ENCODE measurements at regions not wholly inside any gene's neighbourhood (a gene's known extent, or its start where the extent isn't known, plus 50 kb on each side); places are given as distances from the start of the nearest gene placed in this dataset.
"Not testable (repeated sequence)": the region's sequence is repeated elsewhere in the genome, so short reads cannot be mapped to it uniquely, and the experiment has no call there.

DNA sequence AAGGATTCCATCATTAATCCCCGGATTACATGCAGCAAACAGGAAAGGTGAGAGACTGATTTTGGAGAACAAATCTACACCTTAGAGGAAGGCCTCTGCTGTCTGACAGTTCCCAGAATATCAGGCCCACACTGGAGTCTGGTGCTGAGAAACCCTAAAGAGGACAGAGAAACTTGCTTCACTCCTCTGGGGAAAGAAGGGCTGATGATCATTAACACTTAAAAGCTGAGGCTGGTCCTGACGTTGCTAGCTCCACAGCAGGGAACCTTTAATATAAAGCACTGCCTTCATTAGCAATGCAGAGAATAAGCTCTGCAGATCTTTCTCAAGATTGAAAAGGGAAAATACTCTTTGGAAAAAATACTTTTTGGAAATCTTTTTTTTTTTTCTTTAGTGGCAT, 1472.4 kb upstream of the GOT2 start:
- DNase-seq, result no peak

DNA sequence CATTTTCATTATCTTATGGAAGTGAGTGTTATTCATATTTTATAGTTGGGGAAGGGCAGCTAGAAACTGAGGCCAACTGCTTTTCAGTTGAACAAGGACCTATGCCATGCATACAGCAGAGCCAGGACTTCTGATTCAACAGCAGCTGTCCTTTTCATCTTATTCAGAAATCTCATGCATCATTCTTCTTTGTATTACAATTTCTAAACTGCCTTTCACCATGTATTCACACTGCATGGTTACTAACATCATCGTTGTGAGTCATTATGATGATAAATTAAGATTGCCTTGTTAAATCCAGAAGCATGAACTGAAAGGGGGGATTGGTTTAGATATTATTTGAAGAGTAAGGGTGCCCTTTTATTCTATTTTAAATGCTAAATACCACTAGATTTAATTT, 1470.1 kb upstream of the GOT2 start:
- DNase-seq, result no peak

DNA sequence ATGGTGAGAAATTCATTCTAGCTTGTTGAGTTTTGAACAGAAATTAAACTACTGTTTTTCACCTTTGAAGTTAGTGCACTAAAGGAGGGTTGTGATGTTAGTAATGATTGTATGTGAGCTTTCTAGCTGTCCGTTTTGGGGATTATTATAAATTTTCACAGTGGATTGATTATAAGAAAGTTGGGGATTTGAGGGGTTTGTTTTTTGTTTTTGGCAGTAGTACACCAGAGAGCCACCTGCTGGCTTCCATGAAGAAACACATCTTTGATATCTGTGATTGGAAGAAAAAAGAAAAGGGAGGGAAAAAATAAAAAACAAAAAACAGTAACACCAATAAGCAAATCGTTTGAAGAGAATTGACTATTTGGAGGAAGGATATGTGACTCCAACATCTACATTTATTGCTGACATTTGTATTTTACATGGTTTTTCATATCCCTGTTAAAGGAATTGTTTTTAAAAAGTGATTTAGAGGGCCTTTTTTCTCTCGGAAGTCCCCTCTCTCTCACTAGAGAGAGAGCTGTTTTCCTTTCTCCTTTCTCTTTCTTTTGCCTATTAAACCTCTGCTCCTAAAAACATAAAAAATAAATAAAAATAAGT, 1469.5 kb upstream of the GOT2 start:
- DNase-seq, result no peak

DNA sequence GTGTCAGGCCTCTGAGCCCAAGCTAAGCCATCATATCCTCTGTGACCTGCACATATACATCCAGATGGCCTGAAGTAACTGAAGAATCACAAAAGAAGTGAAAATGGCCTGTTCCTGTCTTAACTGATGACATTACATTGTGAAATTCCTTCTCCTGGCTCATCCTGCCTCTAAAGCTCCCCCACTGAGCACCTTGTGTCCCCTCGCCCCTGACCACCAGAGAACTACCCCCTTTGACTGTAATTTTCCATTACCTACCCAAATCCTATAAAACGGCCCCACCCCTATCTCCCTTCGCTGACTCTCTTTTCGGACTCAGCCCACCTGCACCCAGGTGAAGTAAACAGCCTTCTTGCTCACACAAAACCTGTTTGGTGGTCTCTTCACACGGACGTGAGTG, 1466.6 kb upstream of the GOT2 start:
- not testable (repeated sequence) for DNase-seq

DNA sequence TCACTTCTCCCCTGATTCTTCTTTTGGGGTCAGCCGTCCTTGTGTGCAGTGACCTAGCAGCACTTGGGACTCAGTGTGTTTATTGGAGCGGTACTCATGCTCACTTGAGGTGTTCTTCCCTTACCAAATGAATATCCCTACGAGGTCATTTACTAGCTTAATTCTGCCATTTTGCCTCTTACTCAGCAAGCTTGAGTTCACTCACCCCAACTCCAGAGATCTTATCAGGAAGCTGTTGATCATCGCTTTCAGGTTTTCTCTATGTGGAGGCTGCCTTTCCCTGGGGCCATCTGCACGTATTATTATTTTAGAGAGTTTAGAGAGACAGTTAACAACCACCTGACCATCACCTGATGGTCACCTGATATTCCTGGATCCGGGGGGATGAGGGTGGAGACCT, 1466.0 kb upstream of the GOT2 start:
- no peak for DNase-seq

DNA sequence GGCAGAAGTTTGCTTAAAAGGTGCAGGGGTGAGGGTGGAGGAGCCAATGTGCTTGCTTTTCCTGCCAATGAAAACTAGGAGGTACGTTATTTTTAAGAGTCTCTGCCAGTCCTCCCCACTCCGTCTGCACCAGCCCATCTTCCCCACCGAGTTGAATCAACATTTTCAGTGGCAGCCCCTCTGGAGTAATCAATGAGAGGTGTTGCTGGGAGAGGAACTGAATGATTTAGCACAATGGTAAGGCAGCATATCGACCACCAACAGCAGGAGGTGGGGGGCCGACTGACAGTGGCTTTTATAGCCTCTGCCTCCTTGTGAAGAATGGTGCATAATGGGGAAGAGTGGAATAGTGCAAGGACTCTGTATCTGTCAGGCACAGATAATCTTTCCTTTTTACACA, 1465.0 kb upstream of the GOT2 start:
- no peak for DNase-seq

DNA sequence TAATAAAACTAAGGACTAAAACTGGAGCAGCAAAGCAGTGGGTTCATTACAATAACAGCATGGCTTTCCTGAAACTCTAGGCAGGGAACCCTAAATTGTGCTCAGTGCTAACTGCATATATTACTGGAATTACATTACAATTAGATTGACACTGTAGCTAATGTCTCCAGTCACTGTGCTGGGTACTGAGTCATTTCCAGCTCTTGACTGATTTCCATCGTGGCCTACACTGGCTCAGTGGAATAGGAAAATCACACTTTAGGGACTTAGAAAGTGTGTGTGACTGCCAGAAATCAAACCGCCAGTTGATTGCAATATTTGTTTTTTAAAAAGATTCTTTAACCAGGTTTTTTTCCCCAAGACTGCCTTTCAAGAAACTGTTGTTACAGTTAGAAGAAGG, 1447.4 kb upstream of the GOT2 start:
- no peak for DNase-seq

DNA sequence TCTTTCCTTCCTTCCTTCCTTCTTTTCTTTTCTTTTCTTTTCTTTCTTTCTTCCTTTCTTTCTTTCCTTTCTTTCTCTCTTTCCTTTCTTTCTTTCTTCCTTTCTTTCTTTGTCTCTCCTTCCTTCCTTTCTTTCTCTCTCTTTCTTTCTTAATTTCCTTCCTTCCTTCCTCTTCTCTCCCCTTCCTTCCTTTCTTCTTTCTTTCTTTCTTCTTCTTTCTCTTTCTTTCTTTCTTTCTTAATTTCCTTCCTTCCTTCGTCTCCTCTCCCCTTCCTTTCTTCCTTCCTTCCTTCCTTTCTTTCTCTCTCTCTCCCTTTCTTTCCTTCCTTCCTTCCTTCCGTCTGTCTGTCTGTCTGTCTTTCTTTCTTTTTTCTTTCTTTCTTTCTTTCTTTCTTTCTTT, 1446.5 kb upstream of the GOT2 start:
- no peak for DNase-seq

DNA sequence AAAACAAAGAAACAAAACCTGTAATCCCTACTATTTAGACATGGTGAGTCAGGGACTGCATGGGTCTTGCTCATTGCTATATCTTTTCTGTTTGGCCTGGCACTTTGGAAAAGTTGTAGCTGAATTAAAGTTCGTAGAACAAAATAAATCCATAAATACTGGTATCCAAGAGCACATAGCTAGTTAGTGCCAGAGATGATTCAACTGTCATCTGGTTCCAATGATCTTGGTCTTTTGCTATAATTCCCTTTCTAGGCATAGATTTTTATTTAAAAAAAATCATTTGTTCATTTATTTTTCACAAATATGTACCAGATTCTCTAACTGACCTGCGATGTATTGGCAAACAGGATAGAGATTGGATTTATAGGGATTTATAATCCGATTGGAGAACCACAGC, 1436.1 kb upstream of the GOT2 start:
- DNase-seq, result no peak

DNA sequence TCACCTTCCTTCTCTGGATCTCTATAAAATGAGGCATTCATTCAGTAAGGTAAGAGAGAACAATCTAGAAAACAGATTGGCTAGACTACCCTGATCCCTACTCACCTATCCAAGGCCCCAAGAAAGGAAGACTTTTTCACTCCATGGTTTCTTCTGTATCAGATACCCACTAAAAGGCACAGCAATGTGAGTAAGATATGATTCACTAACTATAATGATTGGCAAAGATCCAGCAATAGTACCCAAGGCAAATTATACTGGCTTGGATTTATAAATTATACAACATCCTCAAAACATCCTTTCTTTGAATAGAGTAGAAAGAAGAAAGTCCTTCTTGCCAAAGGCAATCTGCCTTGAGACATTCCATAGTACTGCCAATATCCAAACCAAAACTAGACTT, 1432.0 kb upstream of the GOT2 start:
- no peak for DNase-seq

DNA sequence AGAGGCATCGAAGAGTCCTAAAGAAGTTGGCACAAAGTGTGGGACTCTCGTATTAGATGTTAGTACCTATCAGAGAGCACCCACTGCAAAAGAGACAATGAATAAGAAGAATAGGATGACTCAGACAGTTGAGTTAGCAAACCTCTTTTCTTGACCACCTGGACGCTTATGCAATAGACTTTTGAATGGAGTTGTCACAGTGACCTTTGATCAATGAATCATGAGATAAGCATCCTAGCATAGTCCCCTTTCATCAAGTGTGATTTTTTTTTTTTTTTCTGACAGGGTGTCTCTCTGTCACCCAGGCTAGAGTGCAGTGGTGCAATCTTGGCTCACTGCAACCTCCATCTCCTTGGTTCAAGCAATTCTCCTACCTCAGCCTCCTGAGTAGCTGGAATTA, 1417.9 kb upstream of the GOT2 start:
- DNase-seq, result no peak

DNA sequence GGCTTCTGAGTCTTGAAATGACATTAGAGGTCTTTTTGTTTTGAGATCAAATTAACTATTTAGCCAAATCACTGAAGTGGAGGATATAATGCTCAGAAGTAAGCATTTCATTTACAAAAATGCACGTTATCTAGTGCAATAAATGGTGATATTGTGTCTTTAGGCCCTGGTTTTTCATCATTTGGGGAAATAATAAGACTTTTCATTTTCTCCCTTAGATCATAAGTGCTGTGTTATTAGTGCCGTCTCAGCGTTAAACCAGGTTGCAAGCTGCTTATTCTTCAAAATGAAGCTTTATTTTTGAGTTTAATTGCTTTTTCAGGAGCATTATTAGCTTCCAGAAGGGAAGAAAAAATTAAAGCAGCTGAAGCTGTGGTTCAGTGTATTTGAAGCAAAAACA, 1416.8 kb upstream of the GOT2 start:
- DNase-seq, result no peak

DNA sequence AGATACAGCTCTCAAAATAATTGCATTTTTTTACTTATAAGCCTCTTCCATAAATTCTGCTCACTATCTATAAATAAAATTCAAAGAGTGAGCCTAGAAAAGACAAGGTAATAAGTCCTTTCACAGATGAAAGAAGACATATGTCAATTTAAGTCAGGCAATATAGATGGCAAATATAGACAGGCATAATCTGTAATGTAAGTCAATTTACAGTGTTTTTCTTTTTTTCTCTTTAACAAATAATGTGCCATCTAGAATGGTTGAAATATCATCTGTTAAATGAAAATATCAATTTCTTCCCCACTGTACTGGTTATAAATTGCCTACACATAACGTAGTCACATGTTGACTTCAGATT, 1409.2 kb upstream of the GOT2 start:
- DNase-seq, result no peak

DNA sequence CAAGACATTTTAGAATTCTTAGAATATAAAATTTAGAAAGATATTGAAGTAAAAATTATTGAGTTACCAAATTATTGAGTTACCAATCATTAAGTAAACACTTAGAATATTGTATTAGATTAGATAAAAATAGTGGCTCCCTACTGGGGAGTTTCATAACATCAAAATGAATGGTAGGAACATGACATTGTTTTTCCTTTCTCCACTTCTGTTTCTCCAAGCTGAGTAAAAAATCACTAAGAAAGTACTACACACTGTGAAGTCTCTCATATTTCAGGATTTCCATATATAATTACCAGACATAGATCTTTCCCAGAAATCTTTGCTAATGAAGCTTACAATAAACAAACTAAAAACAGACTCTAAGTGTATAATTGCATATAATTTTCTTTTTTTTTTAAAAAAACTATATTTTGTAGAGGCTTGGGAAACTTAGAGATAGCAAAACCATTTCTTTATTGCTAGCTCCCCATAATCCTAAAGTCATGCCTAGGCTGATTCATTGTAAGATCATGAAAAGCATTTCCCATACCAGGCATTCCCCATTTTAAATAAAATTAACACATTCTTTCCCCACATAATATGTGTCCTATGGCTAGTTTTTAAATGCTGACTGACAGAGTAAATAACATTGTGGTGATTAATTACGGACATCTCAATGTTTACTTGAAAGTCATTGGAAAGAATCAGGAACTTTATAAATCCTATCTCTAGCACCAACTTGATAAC, 1408.7 kb upstream of the GOT2 start:
- no peak for DNase-seq

DNA sequence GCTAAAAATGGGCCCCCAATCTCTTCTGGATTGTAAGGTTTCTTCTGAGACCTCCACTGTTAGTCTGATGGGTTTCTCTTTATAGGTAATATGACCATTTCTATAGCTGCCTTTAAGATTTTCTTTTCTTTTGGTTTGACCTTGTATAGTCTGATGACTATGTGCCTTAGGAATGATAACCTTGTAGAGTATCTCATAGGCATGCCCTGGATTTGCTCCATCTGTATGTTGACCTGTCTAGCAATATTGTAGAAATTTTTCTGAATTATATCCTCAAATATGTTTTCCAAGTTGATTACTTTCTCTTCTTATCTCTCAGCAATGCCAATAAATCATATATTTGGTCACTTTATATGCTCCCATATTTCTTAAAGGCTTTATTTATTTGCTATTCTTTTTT, 1403.8 kb upstream of the GOT2 start:
- DNase-seq, result no peak

DNA sequence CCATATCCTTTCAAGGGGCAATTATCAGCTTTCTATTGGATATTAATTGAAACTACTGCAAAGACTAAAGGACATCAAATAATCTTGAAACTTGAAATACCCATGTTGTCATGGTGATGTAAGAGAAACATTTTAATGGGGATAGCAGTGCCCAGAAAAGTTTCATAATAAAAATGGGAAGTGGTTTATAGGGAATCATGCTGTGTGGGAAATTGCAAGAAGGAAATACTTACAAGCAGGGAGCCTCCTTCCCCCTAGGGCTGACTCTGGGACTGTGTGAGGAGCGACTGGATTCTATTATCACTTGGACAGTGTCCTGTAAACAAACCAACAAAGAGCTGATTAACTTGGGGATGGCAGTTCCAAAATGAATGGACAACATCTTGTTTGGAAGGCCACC, 1393.1 kb upstream of the GOT2 start:
- no peak for DNase-seq

DNA sequence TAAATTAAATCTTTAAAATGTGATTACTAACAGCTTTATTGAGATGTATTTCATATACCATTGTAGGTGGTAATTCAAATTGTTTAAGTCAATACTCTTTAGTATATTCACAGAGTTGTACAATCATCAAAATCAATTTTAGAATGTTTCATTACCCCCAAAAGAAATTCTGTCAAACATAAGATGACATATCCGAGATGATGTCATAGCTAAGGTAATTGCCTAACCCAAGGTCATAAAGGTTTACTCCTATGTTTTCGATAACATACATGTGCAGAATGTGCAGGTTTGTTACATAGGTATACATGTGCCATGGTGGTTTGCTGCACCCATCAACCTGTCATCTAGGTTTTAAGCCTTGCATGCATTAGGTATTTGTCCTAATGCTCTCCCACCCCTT, 1392.0 kb upstream of the GOT2 start:
- DNase-seq, result not testable (repeated sequence)

DNA sequence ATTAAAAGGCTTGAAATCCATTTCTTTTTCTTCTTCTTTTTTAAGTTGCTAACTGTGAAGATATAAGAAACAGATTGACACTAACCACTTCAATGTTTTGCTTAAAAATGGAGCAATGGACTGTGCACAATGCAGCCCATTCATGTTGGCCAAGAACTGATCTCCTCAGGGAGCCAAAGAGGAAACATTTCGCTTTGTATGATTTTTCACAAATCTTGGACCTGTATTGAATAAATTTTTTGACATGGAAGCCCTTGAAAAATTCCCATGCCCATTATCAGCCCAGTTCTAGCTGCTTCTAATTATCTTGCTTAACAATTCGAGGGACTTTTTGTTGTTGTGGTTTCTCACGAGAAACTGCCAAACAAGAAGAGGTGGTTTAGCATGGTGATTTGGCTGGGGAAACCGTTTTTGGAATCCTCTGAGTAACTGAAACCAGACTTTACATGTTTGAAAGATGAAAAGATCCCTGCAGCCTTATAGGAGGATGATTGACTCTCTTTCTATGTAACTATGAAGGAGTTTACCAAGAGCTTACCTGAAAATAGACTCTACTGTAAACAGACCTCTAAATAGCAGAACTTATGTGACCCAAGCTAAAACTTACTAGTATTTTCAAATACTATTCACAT, 1389.4 kb upstream of the GOT2 start:
- DNase-seq, result no peak

DNA sequence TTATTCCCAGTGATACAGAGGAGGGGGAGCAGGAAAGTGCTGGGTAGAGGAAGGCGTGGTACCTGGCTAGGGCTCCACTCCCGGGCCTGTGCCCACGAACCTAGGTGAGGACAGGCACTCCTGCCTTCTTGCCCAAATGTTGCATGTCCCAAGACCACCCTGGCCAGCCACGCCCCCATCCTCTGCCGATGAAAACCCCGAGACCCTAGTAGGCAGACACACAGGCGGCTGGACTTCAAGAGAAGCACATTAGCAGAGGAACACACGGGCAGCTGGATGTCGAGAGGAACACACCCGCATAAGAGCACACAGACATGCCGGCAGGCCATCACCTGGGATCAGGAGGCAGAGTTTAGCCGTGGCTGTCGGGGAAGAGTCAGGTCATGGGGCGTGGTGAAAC, 1386.5 kb upstream of the GOT2 start:
- no peak for DNase-seq

DNA sequence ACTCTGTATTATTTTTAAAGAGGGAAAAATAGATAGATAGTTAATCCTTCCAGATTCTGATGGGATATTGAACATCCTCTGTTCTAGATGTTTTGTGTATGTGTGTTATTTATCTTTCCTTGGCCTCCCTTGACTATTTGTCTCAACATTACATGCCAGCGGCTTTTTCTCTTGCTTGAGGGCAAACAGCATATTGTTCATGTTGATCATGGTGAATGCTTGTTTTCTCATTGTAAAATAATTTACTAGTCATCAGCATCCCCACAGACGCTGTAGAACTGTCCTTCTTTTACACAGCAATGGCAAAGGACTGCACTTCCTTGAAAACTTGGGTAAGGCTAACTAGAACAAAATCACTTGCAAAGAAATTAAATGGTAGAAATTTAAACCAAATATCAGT, 1376.4 kb upstream of the GOT2 start:
- DNase-seq, result no peak

DNA sequence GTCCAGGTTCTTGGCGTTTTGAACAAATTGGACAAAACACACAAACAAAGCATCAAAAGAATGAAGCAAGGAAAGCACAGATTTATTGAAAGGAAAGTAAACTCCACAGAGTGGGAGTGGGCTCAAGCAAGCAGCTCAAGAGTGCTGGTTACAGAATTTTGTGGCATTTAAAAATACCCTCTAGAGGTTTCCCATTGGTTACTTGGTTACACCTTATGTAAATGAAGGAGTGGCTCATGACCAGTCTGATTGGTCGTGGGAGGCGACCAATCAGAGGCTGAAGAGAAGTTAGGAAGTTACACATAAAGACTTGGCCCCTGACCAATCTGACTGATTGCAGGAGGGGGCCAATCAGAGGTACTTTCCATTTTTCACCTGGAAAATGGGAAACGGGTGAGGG, 1373.8 kb upstream of the GOT2 start:
- DNase-seq, result no peak

DNA sequence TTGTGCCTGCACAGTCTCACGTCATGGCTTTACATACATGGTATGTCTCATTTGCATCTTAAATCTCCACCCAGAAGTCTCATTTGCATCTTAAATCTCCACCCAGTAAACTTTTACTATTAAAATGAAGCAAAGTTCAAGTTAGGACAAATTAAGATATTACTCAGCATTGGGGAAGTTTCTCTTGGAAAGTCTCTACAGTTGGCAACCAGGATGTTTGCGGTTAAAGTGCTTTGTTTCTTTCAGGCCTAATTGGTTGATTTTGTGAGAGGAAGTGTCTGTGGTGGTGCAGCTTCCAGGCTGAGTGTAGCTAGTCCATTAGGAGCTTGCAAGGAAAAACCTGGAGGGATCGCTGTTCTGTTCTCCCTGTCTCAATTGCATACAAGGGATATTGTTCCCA, 1373.3 kb upstream of the GOT2 start:
- DNase-seq, result no peak

DNA sequence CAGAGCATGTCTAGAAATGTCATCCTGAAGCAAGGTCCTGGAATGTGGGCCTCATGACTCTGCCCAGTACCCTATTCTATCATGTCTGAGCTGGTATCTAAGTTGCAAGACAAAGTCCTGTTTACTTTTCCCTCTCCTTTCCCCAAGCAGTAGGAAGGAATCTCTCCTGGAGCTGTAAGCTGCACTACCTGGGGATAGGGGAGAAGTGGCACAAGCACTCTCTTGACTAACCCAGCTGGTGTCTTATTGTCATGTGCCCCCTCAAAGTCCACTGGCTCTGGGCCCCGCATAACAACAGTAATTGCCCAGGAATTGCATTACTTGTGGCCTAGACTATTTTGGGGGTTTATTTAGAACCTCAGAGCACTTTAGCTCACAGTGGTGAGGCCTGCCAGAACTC, 1366.3 kb upstream of the GOT2 start:
- no peak for DNase-seq

DNA sequence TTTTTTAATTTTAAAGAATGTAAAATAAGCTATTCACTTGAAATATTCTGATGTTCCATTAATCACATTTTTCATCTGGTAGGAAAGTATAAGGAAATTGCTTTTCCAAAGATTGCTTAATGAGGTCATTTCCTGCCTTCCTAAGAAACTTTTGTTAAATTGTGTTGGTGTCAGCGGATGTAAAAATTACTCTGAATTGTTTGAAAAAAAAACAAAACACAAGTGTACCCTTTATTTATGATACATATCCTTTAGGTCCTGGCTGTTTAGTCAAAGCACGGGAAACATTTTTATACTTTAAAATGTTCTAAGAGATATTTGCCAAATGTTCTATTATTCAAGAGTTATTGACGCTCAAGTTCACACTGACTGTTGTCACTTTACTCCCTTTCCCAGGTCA, 1357.4 kb upstream of the GOT2 start:
- no peak for DNase-seq

DNA sequence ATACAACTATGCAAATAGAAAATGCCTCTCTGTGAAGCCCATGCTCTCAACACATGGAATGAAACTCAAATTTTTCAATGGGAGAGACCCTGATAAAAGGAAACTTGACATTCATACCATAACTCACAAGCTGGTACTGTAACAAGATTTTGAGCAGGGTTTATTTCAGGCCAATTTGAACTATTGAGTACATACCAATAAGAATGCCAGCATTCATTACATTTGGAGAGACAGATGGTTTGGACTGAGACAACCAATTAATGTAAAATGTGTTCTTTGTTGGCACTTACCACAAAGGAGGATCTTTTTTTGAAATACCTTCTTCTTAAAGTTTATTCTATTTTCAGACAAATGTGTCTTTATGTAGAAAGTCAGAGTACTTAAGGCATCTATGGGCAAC, 1357.0 kb upstream of the GOT2 start:
- DNase-seq, result no peak

Data from CD4-positive, alpha-beta T cell treated with Interleukin-10 for 1 hour (primary cell).